ENCODE measurements at regions not wholly inside any gene's neighbourhood (a gene's known extent, or its start where the extent isn't known, plus 50 kb on each side); places are given as distances from the start of the nearest gene placed in this dataset.

- Histone ChIP-seq H4K91ac (replicated peaks; ENCODE audit: insufficient read length, low read length) (no peak overlapping the region), H3K9ac (replicated peaks in 1 of 4; ENCODE audit: extremely low read depth in 1 of 4, low read depth in 3 of 4, low read length in 3 of 4) (no peak overlapping the region), H2BK12ac (ENCODE audit: low read depth, low read length) (no peak overlapping the region), H4K5ac (ENCODE audit: insufficient read length, low read depth, low read length) (no peak overlapping the region), H3K18ac (ENCODE audit: extremely low read depth, low read length) (no peak overlapping the region), H3K23ac (ENCODE audit: insufficient read length) (no peak overlapping the region), H3K4me1 (replicated peaks in 1 of 4; ENCODE audit: control insufficient read depth in 3 of 4, insufficient read depth in 4 of 4, low read length in 3 of 4) (no peaks in the 10 kb centered on the region; a peak in 1 of 7 replicates), H3K9me3 (ENCODE audit: insufficient read depth in 2 of 2, low read depth in 1 of 2, low read length in 1 of 2) (no peaks in the 10 kb centered on the region), H2BK20ac (ENCODE audit: low read length) (no peak overlapping the region), H2BK15ac (ENCODE audit: low read length) (no peak overlapping the region), H3K27me3 (replicated peaks in 1 of 4; ENCODE audit: control insufficient read depth in 3 of 4, extremely low read depth in 1 of 4, insufficient read depth in 3 of 4, low read length in 3 of 4) (no peaks in the 10 kb centered on the region), H3K79me2 (ENCODE audit: control insufficient read depth in 1 of 2, insufficient read depth in 2 of 2, low read length in 2 of 2) (no peaks in the 10 kb centered on the region), H3K4me3 (ENCODE audit: extremely low read depth in 1 of 4, insufficient read depth in 2 of 4, low read depth in 3 of 4, low read length in 4 of 4) (no peak overlapping the region), H2AK5ac (ENCODE audit: low read depth, low read length) (no peak overlapping the region), H2BK5ac (ENCODE audit: low read depth, low read length) (no peak overlapping the region), H3K4ac (replicated peaks; ENCODE audit: insufficient read length, low read depth, low read length) (no peak overlapping the region), H3K4me2 (ENCODE audit: insufficient read depth in 1 of 2, low read depth in 2 of 2, low read length in 2 of 2) (no peak overlapping the region), H3K79me1 (ENCODE audit: low read depth, low read length) (no peaks in the 10 kb centered on the region), H3K23me2 (ENCODE audit: low read depth, low read length) (no peaks in the 10 kb centered on the region), H3K14ac (ENCODE audit: insufficient read length) (no peak overlapping the region), H2BK120ac (replicated peaks; ENCODE audit: low read depth, low read length) (no peak overlapping the region), H4K20me1 (replicated peaks in 1 of 2; ENCODE audit: control insufficient read depth in 1 of 2, insufficient read depth in 2 of 2, low read length in 2 of 2) (no peaks in the 10 kb centered on the region), H3K36me3 (ENCODE audit: control insufficient read depth in 2 of 4, insufficient read depth in 4 of 4, low read length in 3 of 4) (no peaks in the 10 kb centered on the region), H3K27ac (ENCODE audit: low read depth, low read length) (no peak overlapping the region), H3K56ac (replicated peaks; ENCODE audit: insufficient read length, low read depth, low read length) (no peak overlapping the region), H2AFZ (ENCODE audit: low read length) (no peak overlapping the region), H4K8ac (ENCODE audit: extremely low read depth, insufficient read depth, low read length) (no peak overlapping the region)
- DNase-seq (ENCODE audit: low read depth in 1 of 2, low spot score in 2 of 2), result no peak
- ChIA-PET POLR2A (ENCODE audit: partially characterized antibody) (no interaction called here), CTCF (ENCODE audit: partially characterized antibody) (no interaction called here)
- no peak for FAIRE-seq
- TF ChIP-seq CREB1 (IDR thresholded peaks at IDR 0.05) (no peak), YY1 (IDR thresholded peaks at IDR 0.05; ENCODE audit: low read depth, low read length) (no peak), CHD1 (IDR thresholded peaks at IDR 0.05; ENCODE audit: low read depth, low read length) (no peak), POLR2A (IDR thresholded peaks at IDR 0.05; ENCODE audit: control extremely low read depth in 1 of 2, low read depth in 2 of 2, low read length in 2 of 2) (no peak), TAF1 (IDR thresholded peaks at IDR 0.05; ENCODE audit: low read depth, low read length) (no peak), POLR2AphosphoS5 (IDR thresholded peaks at IDR 0.05; ENCODE audit: low read depth, low read length) (no peak), SIRT6 (IDR thresholded peaks at IDR 0.05; ENCODE audit: low read length) (no peak), TAF7 (optimal IDR thresholded peaks at IDR 0.05; ENCODE audit: borderline replicate concordance, low read depth, low read length) (no peak), SIN3A (conservative IDR thresholded peaks at IDR 0.05 in 1 of 2, IDR thresholded peaks at IDR 0.05 in 1 of 2; ENCODE audit: low read depth in 1 of 2, low read length in 2 of 2) (no peak), MAFK (IDR thresholded peaks at IDR 0.05; ENCODE audit: low read depth, low read length) (no peak), CHD2 (IDR thresholded peaks at IDR 0.05; ENCODE audit: low read length) (no peak), SP4 (IDR thresholded peaks at IDR 0.05; ENCODE audit: low read length) (no peak), SP2 (IDR thresholded peaks at IDR 0.05; ENCODE audit: low read length) (no peak), CTBP2 (IDR thresholded peaks at IDR 0.05; ENCODE audit: borderline replicate concordance, insufficient read depth, insufficient read length, low read length) (no peak), SAP30 (IDR thresholded peaks at IDR 0.05; ENCODE audit: insufficient read depth, insufficient replicate concordance, low read length) (no peak), FOSL1 (IDR thresholded peaks at IDR 0.05; ENCODE audit: insufficient read depth, low read depth, low read length) (no peak), EGR1 (IDR thresholded peaks at IDR 0.05; ENCODE audit: borderline replicate concordance, low read depth, low read length) (no peak), BRCA1 (IDR thresholded peaks at IDR 0.05; ENCODE audit: low read depth, low read length) (no peak), EZH2 (IDR thresholded peaks at IDR 0.05; ENCODE audit: low read depth, low read length, severe bottlenecking) (no peak)
Observed at GRCh38 chr4:164319688-164320087, 434.2 kb upstream of the SMIM31 start.

Data from H1 (cell line).